ENCODE measurements at regions not wholly inside any gene's neighbourhood (a gene's known extent, or its start where the extent isn't known, plus 50 kb on each side); places are given as distances from the start of the nearest gene placed in this dataset.

GRCh38 chr10:84924131-84924530, 595.7 kb downstream of the CCSER2 start:
- no peak for TF ChIP-seq CTCF (IDR thresholded peaks at IDR 0.05; ENCODE audit: insufficient read depth in 1 of 2, low read depth in 1 of 2, low read length in 1 of 2, severe bottlenecking in 1 of 2, unreplicated experiment in 1 of 2)
- Histone ChIP-seq H3K27me3 (replicated peaks; ENCODE audit: control insufficient read depth, insufficient read depth, low read length) (no peaks in the 10 kb centered on the region), H3K4me1 (no peaks in the 10 kb centered on the region), H3K9me3 (no peaks in the 10 kb centered on the region), H3K4me3 (ENCODE audit: low read depth, low read length) (no peak overlapping the region), H3K36me3 (ENCODE audit: control insufficient read depth, insufficient read depth, low read length) (no peaks in the 10 kb centered on the region)
- POLR2A ChIA-PET, result no interaction called here
- no peaks in the 10 kb centered on the region for H3K9me3 Mint-ChIP-seq (ENCODE audit: unreplicated experiment)
- H3K4me1 Mint-ChIP-seq (ENCODE audit: low read depth, unreplicated experiment), result no peaks in the 10 kb centered on the region
- H3K27me3 Mint-ChIP-seq (ENCODE audit: insufficient read depth, unreplicated experiment), result no peaks in the 10 kb centered on the region
- H3K27ac Mint-ChIP-seq (ENCODE audit: unreplicated experiment), result no peak overlapping the region
- no peak overlapping the region for H3K4me3 Mint-ChIP-seq (ENCODE audit: unreplicated experiment)
- DNase-seq, result no peak
- no peaks in the 10 kb centered on the region for H3K36me3 Mint-ChIP-seq (ENCODE audit: insufficient read depth, unreplicated experiment)
- BruUV-seq (replicated peaks), result no TSS peak
- CTCF ChIA-PET, result no interaction called here
- intact Hi-C loops (cut with micrococcal nuclease; ENCODE audit: unreplicated experiment), result no loop called here

GRCh38 chr10:84925495-84925894, 597.1 kb downstream of the CCSER2 start:
- intact Hi-C loops (cut with micrococcal nuclease; ENCODE audit: unreplicated experiment), result loop anchor here (5.0 kb wide), 1 partner anchor 182 kb away; no protein-coding TSS in a partner anchor
- Mint-ChIP-seq H3K9me3 (ENCODE audit: unreplicated experiment) (no peaks in the 10 kb centered on the region), H3K36me3 (ENCODE audit: insufficient read depth, unreplicated experiment) (no peaks in the 10 kb centered on the region), H3K4me1 (ENCODE audit: low read depth, unreplicated experiment) (no peaks in the 10 kb centered on the region), H3K27ac (ENCODE audit: unreplicated experiment) (no peak overlapping the region), H3K27me3 (ENCODE audit: insufficient read depth, unreplicated experiment) (no peaks in the 10 kb centered on the region), H3K4me3 (ENCODE audit: unreplicated experiment) (no peak overlapping the region)
- CTCF ChIA-PET, result no interaction called here
- no peak overlapping the region for H3K4me3 ChIP-seq (ENCODE audit: low read depth, low read length)
- no peaks in the 10 kb centered on the region for H3K27me3 ChIP-seq (replicated peaks; ENCODE audit: control insufficient read depth, insufficient read depth, low read length)
- BruUV-seq (replicated peaks), result no TSS peak
- H3K9me3 ChIP-seq, result no peaks in the 10 kb centered on the region
- DNase-seq, result no peak
- TF ChIP-seq CTCF (IDR thresholded peaks at IDR 0.05; ENCODE audit: insufficient read depth in 1 of 2, low read depth in 1 of 2, low read length in 1 of 2, severe bottlenecking in 1 of 2, unreplicated experiment in 1 of 2), result no peak
- POLR2A ChIA-PET, result no interaction called here
- H3K4me1 ChIP-seq, result no peaks in the 10 kb centered on the region
- H3K36me3 ChIP-seq (ENCODE audit: control insufficient read depth, insufficient read depth, low read length), result no peaks in the 10 kb centered on the region

GRCh38 chr10:84933402-84933801, 605.0 kb downstream of the CCSER2 start:
- Histone ChIP-seq H3K4me3 (ENCODE audit: low read depth, low read length) (no peak overlapping the region), H3K27me3 (replicated peaks; ENCODE audit: control insufficient read depth, insufficient read depth, low read length) (no peaks in the 10 kb centered on the region), H3K9me3 (no peaks in the 10 kb centered on the region), H3K4me1 (no peaks in the 10 kb centered on the region), H3K36me3 (ENCODE audit: control insufficient read depth, insufficient read depth, low read length) (no peaks in the 10 kb centered on the region)
- POLR2A ChIA-PET, result no interaction called here
- peaks cover 15% of the 10 kb centered on the region for H3K27me3 Mint-ChIP-seq (ENCODE audit: insufficient read depth, unreplicated experiment)
- BruUV-seq (replicated peaks), result no TSS peak
- no peak for DNase-seq
- no peaks in the 10 kb centered on the region for H3K9me3 Mint-ChIP-seq (ENCODE audit: unreplicated experiment)
- no peaks in the 10 kb centered on the region for H3K4me1 Mint-ChIP-seq (ENCODE audit: low read depth, unreplicated experiment)
- CTCF ChIA-PET, result interaction anchor here (0.9 kb wide), 1 partner anchor 320 kb away, joined by 3 read pairs; no protein-coding TSS in a partner anchor
- no peaks in the 10 kb centered on the region for H3K36me3 Mint-ChIP-seq (ENCODE audit: insufficient read depth, unreplicated experiment)
- TF ChIP-seq CTCF (IDR thresholded peaks at IDR 0.05; ENCODE audit: insufficient read depth in 1 of 2, low read depth in 1 of 2, low read length in 1 of 2, severe bottlenecking in 1 of 2, unreplicated experiment in 1 of 2), result no peak
- intact Hi-C loops (cut with micrococcal nuclease; ENCODE audit: unreplicated experiment), result no loop called here
- H3K4me3 Mint-ChIP-seq (ENCODE audit: unreplicated experiment), result no peak overlapping the region
- no peak overlapping the region for H3K27ac Mint-ChIP-seq (ENCODE audit: unreplicated experiment)

Measured in Caco-2 (cell line).